ENCODE measurements at regions not wholly inside any gene's neighbourhood (a gene's known extent, or its start where the extent isn't known, plus 50 kb on each side); places are given as distances from the start of the nearest gene placed in this dataset.

DNA sequence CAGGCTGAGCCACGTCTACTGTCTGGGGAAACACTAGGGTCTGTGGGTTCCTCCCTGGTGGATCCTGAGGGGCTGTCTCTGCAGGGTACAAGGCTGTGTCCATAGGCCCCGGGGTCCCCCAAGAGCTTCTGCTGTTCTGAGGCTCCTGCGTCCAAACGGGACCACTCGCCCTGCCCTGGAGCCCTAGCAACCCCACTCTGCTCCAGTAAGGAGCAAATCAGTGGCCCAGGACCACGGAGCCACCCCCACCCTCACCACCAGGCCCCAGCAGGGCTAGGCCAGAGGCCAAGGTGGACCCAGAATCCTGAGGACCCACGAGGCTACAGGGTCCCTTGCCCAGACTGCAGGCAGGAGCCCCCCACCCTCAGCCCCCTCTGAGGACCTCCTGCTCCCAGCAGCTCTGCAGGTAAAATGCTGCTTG is 75.1 kb upstream of the GALNT9 start:
- DNase-seq (ENCODE audit: low spot score in 2 of 2) = no peak
- TF ChIP-seq CTCF (IDR thresholded peaks at IDR 0.05) (no peak), POLR2A (IDR thresholded peaks at IDR 0.05) (no peak), POLR2AphosphoS5 (IDR thresholded peaks at IDR 0.05) (no peak)
- intact Hi-C loops (cut with DNase I; ENCODE audit: low total_unique reads) = no loop called here

DNA sequence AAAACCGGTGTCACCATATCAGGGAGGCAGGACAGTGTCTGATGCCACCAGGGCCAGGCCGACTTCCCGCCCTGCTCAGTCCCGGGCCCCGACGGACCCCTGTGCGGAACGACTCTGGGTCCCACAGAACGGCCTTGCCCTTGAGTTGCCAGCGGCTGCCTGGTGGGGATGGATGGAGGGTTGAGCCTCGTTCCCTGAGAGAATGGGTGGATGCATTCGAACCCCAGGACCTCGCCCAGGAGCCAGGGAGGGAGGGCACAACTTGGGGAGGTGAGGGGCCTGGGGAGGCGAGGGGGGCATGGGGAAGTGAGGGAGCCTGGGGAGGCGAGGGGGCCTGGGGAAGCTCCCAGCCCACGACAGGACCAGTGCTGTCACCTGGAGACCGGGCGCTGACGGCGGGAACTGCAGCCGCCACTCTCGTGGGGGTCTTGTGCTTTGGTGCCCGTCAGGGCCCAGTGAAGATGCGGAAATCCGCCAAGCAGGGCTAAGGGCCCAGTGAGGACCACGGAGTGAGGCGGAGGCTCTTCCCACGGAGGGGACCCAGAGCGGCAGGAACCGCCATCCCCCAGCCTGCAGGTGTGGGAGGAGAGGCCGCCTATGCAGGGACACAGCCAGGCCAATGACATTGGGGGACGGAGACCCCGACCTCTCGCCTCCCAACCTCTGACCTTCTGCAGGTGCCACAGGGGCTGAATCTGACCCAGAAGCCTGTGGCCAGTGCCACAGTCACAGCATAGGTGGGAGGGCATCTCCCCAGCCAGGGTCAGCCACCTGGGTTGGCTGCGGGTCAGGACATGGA is 74.4 kb upstream of the GALNT9 start:
- Histone ChIP-seq H3K27me3 (peaks cover 0 to 71% of the 10 kb centered on the region in 2 donors), H3K4me1 (no peaks in the 10 kb centered on the region), H3K36me3 (no peaks in the 10 kb centered on the region), H3K4me3 (no peak overlapping the region), H3K27ac (no peak overlapping the region), H3K9me3 (no peaks in the 10 kb centered on the region)
- intact Hi-C loops (cut with DNase I; ENCODE audit: low total_unique reads) = no loop called here
- TF ChIP-seq CTCF (IDR thresholded peaks at IDR 0.05) (no peak), POLR2AphosphoS5 (IDR thresholded peaks at IDR 0.05) (no peak), POLR2A (IDR thresholded peaks at IDR 0.05) (no peak)
- no peak for DNase-seq (ENCODE audit: low spot score in 2 of 2)

More for the DNA sequence above, 75.1 kb upstream of the GALNT9 start:
- no peaks in the 10 kb centered on the region for H3K9me3 ChIP-seq
- no peaks in the 10 kb centered on the region for H3K4me1 ChIP-seq
- H3K27me3 ChIP-seq = peaks cover 0 to 68% of the 10 kb centered on the region in 2 donors
- H3K27ac ChIP-seq = no peak overlapping the region
- no peak overlapping the region for H3K4me3 ChIP-seq
- H3K36me3 ChIP-seq = no peaks in the 10 kb centered on the region

- no peaks in the 10 kb centered on the region for H3K9me3 ChIP-seq
- H3K27ac ChIP-seq = no peak overlapping the region
- H3K4me3 ChIP-seq = no peak overlapping the region
- no peak for TF ChIP-seq POLR2A (IDR thresholded peaks at IDR 0.05)
- TF ChIP-seq CTCF (IDR thresholded peaks at IDR 0.05) = no peak
- no peak for TF ChIP-seq POLR2AphosphoS5 (IDR thresholded peaks at IDR 0.05)
- no peaks in the 10 kb centered on the region for H3K36me3 ChIP-seq
- peaks cover 3 to 81% of the 10 kb centered on the region in 2 donors for H3K27me3 ChIP-seq
- intact Hi-C loops (cut with DNase I; ENCODE audit: low total_unique reads) = no loop called here
- DNase-seq (ENCODE audit: low spot score in 2 of 2) = no peak
- H3K4me1 ChIP-seq = no peaks in the 10 kb centered on the region
Measured at GRCh38 chr12:132402831-132403416, 73.5 kb upstream of the GALNT9 start.

DNA sequence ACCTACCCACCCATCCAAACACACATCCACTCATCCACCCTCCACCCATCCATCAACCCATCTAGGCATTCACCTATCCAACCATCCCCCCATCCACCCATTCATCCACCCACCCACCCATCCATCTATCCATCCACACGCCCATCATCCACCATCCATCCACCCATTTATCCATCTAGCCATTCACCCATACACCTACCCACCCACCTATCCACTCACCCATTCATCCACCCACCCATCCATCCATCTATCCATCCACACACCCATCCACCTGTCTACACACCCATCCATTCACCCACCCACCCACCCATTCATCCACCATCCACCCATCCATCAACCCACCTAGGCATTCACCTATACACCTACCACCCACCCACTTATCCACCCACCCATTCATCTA is 72.6 kb upstream of the GALNT9 start:
- peaks cover 3 to 84% of the 10 kb centered on the region in 2 donors for H3K27me3 ChIP-seq
- H3K36me3 ChIP-seq = no peaks in the 10 kb centered on the region
- intact Hi-C loops (cut with DNase I; ENCODE audit: low total_unique reads) = no loop called here
- H3K4me3 ChIP-seq = no peak overlapping the region
- H3K27ac ChIP-seq = no peak overlapping the region
- no peaks in the 10 kb centered on the region for H3K9me3 ChIP-seq
- no peak for TF ChIP-seq CTCF (IDR thresholded peaks at IDR 0.05)
- TF ChIP-seq POLR2AphosphoS5 (IDR thresholded peaks at IDR 0.05) = no peak
- TF ChIP-seq POLR2A (IDR thresholded peaks at IDR 0.05) = no peak
- no peaks in the 10 kb centered on the region for H3K4me1 ChIP-seq
- DNase-seq (ENCODE audit: low spot score in 2 of 2) = no peak

GRCh38 chr12:132400011-132400641 is 70.7 kb upstream of the GALNT9 start:
- Histone ChIP-seq H3K27ac (no peak overlapping the region), H3K36me3 (no peaks in the 10 kb centered on the region), H3K4me1 (no peaks in the 10 kb centered on the region), H3K4me3 (no peak overlapping the region), H3K9me3 (no peaks in the 10 kb centered on the region), H3K27me3 (peaks cover 3 to 84% of the 10 kb centered on the region in 2 donors)
- TF ChIP-seq POLR2AphosphoS5 (IDR thresholded peaks at IDR 0.05) (no peak), CTCF (IDR thresholded peaks at IDR 0.05) (no peak), POLR2A (IDR thresholded peaks at IDR 0.05) (no peak)
- intact Hi-C loops (cut with DNase I; ENCODE audit: low total_unique reads) = no loop called here
- DNase-seq (ENCODE audit: low spot score in 2 of 2) = no peak
